Left ventricle myocardium inferior (tissue), 1 donor: ENCODE measurements at regions not wholly inside any gene's neighbourhood (a gene's known extent, or its start where the extent isn't known, plus 50 kb on each side); places are given as distances from the start of the nearest gene placed in this dataset.

ENCODE experiments used
- DNase-seq: peaks from one replicate; pipeline ENCODE4 v3.0.0-alpha.2; 2020
- H3K27ac ChIP-seq: fragments of 200-600 bp; replicated peaks from 2 replicates; pipeline ENCODE4 v1.8.0; 2021
- H3K27me3 ChIP-seq: fragments of 200-600 bp; 2 replicates; pipeline ENCODE4 v1.8.0; 2021; ENCODE audit warnings: low read depth
- H3K36me3 ChIP-seq: fragments of 200-600 bp; 2 replicates; pipeline ENCODE4 v1.8.0; 2021
- H3K4me1 ChIP-seq: fragments of 200-600 bp; 2 replicates; pipeline ENCODE4 v1.8.0; 2021
- H3K4me3 ChIP-seq: fragments of 200-600 bp; 2 replicates; pipeline ENCODE4 v1.8.0; 2021; ENCODE audit warnings: mild to moderate bottlenecking, moderate library complexity
- H3K9me3 ChIP-seq: fragments of 200-600 bp; replicated peaks from 2 replicates; pipeline ENCODE4 v1.8.0; 2021
- CTCF ChIP-seq: fragments of 200-600 bp; IDR thresholded peaks from 2 replicates; pipeline ENCODE4 v1.8.0; 2021; ENCODE audit warnings: antibody characterized with exemption, mild to moderate bottlenecking, borderline replicate concordance
- intact Hi-C: fragments of 100-400 bp; cut with micrococcal nuclease; formaldehyde crosslinking; loops from one replicate; pipeline ENCODE4 v1.11.0; 2022
- donor health status: DM: no; HTN: yes; CAD: no; lungs with severe emphysema.

DNA sequence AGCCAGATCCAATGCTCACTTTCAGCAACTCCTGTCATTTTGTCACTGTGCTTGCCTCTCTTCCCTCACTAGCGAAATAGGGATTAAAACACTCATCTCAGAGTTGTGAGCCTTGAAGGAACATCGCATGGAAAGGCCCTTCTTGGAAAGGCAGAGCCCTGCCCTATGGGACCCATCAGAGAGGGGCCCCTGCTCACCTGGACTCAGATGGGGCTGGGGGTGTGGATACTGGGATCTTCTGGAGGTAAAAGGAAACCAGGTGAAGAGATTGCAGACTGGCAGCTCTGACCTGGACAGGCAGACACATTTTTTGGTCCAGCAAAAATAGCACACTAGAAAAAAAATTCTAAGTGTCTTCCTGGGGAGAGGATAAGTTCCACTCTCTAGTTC lies 54.2 kb upstream of the EPS8L3 start:
- intact Hi-C loops: loop anchor here (10.0 kb wide), 1 partner anchor 97 kb away; the partner anchor contains the start of gene CSF1
- Histone ChIP-seq H3K27ac (peak overlapping the region; percentile 54), H3K9me3 (peaks cover 13% of the 10 kb centered on the region), H3K27me3 (no peaks in the 10 kb centered on the region), H3K4me1 (peaks cover 41% of the 10 kb centered on the region), H3K4me3 (no peak overlapping the region), H3K36me3 (no peaks in the 10 kb centered on the region)
- DNase-seq: no peak
- no peak for TF ChIP-seq CTCF

- Histone ChIP-seq H3K4me3 (no peak overlapping the region), H3K36me3 (no peaks in the 10 kb centered on the region), H3K27me3 (no peaks in the 10 kb centered on the region), H3K27ac (no peak overlapping the region), H3K4me1 (peaks cover 33% of the 10 kb centered on the region), H3K9me3 (peaks cover 13% of the 10 kb centered on the region)
- no peak for DNase-seq
- intact Hi-C loops: loop anchor here (10.0 kb wide), 1 partner anchor 98 kb away; the partner anchor contains the start of gene CSF1
- no peak for TF ChIP-seq CTCF
Observed at GRCh38 chr1:109816975-109817535, 53.3 kb upstream of the EPS8L3 start.

- no peak for TF ChIP-seq CTCF
- no peak for DNase-seq
- H3K36me3 ChIP-seq: no peaks in the 10 kb centered on the region
- peaks cover 13% of the 10 kb centered on the region for H3K9me3 ChIP-seq
- no peaks in the 10 kb centered on the region for H3K27me3 ChIP-seq
- H3K4me3 ChIP-seq: no peak overlapping the region
- intact Hi-C loops: loop anchor here (10.0 kb wide), 1 partner anchor 99 kb away; the partner anchor contains the start of gene CSF1
- H3K27ac ChIP-seq: no peak overlapping the region
- H3K4me1 ChIP-seq: peaks cover 25% of the 10 kb centered on the region
Observed at GRCh38 chr1:109816175-109816811, 52.6 kb upstream of the EPS8L3 start.

DNA sequence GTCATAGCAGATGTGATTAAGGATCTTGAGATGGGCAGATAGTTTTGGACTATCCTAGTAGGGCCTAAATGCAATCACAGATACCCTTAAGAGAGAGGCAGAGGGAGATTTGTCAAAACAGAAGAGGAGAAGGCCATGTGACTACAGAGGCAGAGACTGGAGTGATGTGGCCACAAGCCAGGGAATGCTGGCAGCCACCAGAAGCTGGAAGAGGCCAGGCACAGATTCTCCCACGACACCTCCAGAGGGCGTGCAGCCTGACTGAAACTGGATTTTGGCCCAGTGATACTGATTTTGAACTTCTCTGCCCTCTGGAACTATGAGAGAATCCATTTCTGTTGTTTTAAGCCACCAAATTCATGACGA lies 52.1 kb upstream of the EPS8L3 start:
- no peak for DNase-seq
- intact Hi-C loops: loop anchor here (10.0 kb wide), 1 partner anchor 99 kb away; the partner anchor contains the start of gene CSF1
- no peaks in the 10 kb centered on the region for H3K36me3 ChIP-seq
- peaks cover 21% of the 10 kb centered on the region for H3K4me1 ChIP-seq
- H3K27ac ChIP-seq: no peak overlapping the region
- H3K4me3 ChIP-seq: no peak overlapping the region
- TF ChIP-seq CTCF: no peak
- peaks cover 13% of the 10 kb centered on the region for H3K9me3 ChIP-seq
- no peaks in the 10 kb centered on the region for H3K27me3 ChIP-seq

DNA sequence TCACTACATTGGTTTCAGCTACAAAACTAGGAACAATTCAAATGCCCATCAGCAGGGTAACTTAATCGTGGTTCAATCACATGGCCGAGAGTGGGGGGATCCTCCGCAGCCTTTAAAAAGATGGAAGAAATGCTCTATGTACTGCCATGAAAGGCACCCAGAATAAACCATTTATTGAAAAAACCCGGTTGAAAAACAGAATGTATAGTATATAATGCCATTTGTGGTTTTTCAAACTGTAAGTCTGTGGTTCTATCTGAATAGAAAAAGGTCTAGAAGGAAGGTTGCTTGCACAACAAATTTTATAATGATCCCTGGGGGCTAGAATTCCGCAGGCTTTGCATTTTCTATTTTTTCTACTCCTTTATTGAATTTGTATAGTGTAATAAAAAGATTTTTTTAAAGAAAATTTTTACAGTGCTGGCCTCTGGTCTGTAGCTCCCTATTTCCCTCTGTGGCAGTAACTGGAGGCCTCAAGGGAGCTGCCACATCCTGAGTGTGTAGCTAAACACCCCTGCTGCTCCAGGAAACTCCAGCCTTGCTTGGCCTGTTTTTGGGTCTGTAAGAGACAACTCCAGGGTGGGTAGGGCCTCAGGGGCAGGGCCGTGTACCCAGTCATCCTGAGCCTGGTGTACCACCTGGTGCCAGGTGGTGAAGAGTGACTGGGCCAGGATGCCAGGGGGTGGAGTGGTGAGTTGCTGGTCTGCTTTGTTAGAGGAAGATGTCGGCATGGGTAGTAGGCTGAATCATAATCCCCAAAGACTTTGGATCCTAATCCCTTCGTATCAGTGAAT lies 51.5 kb upstream of the EPS8L3 start:
- intact Hi-C loops: loop anchor here (10.0 kb wide), 1 partner anchor 100 kb away; the partner anchor contains the start of gene CSF1
- Histone ChIP-seq H3K27me3 (no peaks in the 10 kb centered on the region), H3K4me1 (peaks cover 21% of the 10 kb centered on the region), H3K4me3 (no peak overlapping the region), H3K36me3 (no peaks in the 10 kb centered on the region), H3K9me3 (peaks cover 13% of the 10 kb centered on the region), H3K27ac (no peak overlapping the region)
- TF ChIP-seq CTCF: no peak
- no peak for DNase-seq
